ENCODE measurements at regions not wholly inside any gene's neighbourhood (a gene's known extent, or its start where the extent isn't known, plus 50 kb on each side); places are given as distances from the start of the nearest gene placed in this dataset.

GRCh38 chr5:124131466-124131865 lies 615.0 kb downstream of the ZNF608 start:
- H2AFZ ChIP-seq (ENCODE audit: low read length) = no peak overlapping the region
- no peaks in the 10 kb centered on the region for H3K27me3 ChIP-seq (ENCODE audit: control insufficient read depth in 1 of 2, insufficient read depth in 2 of 2, low read length in 2 of 2)
- WGBS (ENCODE audit: low lambda C conversion rate) = 61% methylated on average over 2 of the region's 2 CpGs
- POLR2A ChIA-PET = no interaction called here
- in situ Hi-C loops (cut with HindIII; ENCODE audit: extremely low pct_ligation_motif_present, low pct_unique_long_range_greater_than_20kb) = no loop called here
- no TSS peak for BruUV-seq (replicated peaks)
- intact Hi-C loops (cut with micrococcal nuclease; ENCODE audit: unreplicated experiment) = no loop called here
- ATAC-seq = no peak
- H3K4me3 ChIP-seq (replicated peaks in 1 of 3; ENCODE audit: insufficient read depth in 1 of 3, low read depth in 2 of 3, low read length in 3 of 3) = no peak overlapping the region
- H3K4me1 ChIP-seq (ENCODE audit: insufficient read depth, low read length) = no peaks in the 10 kb centered on the region
- CTCF ChIA-PET (ENCODE audit: low intra/inter-chr PET ratio, low total read pairs) = no interaction called here
- TF ChIP-seq CCAR2 (optimal IDR thresholded peaks at IDR 0.05; ENCODE audit: low read depth, low read length) (no peak), BCL6 (CRISPR knock-in tag; IDR thresholded peaks at IDR 0.05) (no peak)
- no peak overlapping the region for H3K4me2 ChIP-seq (ENCODE audit: low read depth, low read length)
- H3K36me3 ChIP-seq (replicated peaks in 1 of 2; ENCODE audit: control insufficient read depth in 1 of 2, insufficient read depth in 2 of 2, low read length in 2 of 2) = no peaks in the 10 kb centered on the region
- no peaks in the 10 kb centered on the region for H3K79me2 ChIP-seq (ENCODE audit: insufficient read depth, low read length)
- no peaks in the 10 kb centered on the region for H4K20me1 ChIP-seq (ENCODE audit: insufficient read depth, low read length)
- no peaks in the 10 kb centered on the region for H3K9me3 ChIP-seq (ENCODE audit: low read length)
- no peak overlapping the region for H3K27ac ChIP-seq (ENCODE audit: extremely low read length, insufficient read depth, low read length)
- no peak overlapping the region for H3K9ac ChIP-seq (ENCODE audit: insufficient read depth, low read depth, low read length)
- DNase-seq (ENCODE audit: low spot score) = no peak
- no peak for FAIRE-seq

DNA sequence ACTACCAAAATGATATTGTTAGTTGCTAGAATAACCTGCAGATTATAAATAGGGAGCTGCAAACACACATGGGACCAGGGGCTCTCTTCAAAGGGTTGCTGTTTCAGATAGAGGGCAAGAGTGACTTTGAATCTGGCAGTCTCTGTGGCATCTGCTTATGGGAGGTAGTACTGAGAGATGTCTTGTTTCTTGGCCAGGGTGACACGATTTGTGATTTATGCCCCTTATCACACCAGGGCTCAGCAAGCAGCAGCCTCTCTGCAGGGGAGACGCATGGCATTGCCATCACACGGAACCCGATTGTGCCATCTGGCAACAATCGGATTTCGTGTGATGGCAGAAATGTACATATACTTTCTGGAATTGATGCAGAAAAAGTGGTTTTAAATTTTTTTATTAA lies 615.6 kb downstream of the ZNF608 start:
- no TSS peak for BruUV-seq (replicated peaks)
- CTCF ChIA-PET (ENCODE audit: low intra/inter-chr PET ratio, low total read pairs) = no interaction called here
- FAIRE-seq = no peak
- TF ChIP-seq ZMAT5 (CRISPR knock-in tag; IDR thresholded peaks at IDR 0.05; ENCODE audit: borderline replicate concordance, low read depth) = no peak
- TF ChIP-seq ZNF510 (CRISPR knock-in tag; IDR thresholded peaks at IDR 0.05; ENCODE audit: low read depth) = no peak
- TF ChIP-seq ZNF746 (CRISPR knock-in tag; IDR thresholded peaks at IDR 0.05) = no peak
- no peak for TF ChIP-seq ZFP36L2 (CRISPR knock-in tag; IDR thresholded peaks at IDR 0.05)
- TF ChIP-seq PHB2 (IDR thresholded peaks at IDR 0.05; ENCODE audit: partially characterized antibody) = no peak
- TF ChIP-seq GLI4 (CRISPR knock-in tag; IDR thresholded peaks at IDR 0.05; ENCODE audit: borderline replicate concordance) = no peak
- TF ChIP-seq, protein P1, sequence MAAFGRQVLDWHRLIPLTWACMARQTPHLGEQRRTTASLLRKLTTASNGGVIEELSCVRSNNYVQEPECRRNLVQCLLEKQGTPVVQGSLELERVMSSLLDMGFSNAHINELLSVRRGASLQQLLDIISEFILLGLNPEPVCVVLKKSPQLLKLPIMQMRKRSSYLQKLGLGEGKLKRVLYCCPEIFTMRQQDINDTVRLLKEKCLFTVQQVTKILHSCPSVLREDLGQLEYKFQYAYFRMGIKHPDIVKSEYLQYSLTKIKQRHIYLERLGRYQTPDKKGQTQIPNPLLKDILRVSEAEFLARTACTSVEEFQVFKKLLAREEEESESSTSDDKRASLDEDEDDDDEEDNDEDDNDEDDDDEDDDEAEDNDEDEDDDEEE (CRISPR knock-in tag; IDR thresholded peaks at IDR 0.05) = no peak
- no peak for TF ChIP-seq ZNF766 (CRISPR knock-in tag; IDR thresholded peaks at IDR 0.05; ENCODE audit: borderline replicate concordance)
- TF ChIP-seq, protein P2, sequence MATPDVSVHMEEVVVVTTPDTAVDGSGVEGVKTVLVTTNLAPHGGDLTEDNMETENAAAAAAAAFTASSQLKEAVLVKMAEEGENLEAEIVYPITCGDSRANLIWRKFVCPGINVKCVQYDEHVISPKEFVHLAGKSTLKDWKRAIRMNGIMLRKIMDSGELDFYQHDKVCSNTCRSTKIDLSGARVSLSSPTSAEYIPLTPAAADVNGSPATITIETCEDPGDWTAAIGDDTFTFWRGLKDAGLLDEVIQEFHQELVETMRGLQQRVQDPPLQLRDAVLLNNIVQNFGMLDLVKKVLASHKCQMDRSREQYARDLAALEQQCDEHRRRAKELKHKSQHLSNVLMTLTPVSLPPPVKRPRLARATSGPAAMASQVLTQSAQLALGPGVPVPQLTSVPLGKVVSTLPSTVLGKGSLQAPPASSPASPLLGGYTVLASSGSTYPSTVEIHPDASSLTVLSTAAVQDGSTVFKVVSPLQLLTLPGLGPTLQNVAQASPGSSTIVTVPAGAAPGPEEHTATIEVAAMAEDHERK (CRISPR knock-in tag; IDR thresholded peaks at IDR 0.05; ENCODE audit: low read depth) = no peak
- TF ChIP-seq, protein P3, sequence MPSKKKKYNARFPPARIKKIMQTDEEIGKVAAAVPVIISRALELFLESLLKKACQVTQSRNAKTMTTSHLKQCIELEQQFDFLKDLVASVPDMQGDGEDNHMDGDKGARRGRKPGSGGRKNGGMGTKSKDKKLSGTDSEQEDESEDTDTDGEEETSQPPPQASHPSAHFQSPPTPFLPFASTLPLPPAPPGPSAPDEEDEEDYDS (CRISPR knock-in tag; IDR thresholded peaks at IDR 0.05) = no peak
- no peak for TF ChIP-seq TERF1 (CRISPR knock-in tag; IDR thresholded peaks at IDR 0.05)
- TF ChIP-seq, protein P4, sequence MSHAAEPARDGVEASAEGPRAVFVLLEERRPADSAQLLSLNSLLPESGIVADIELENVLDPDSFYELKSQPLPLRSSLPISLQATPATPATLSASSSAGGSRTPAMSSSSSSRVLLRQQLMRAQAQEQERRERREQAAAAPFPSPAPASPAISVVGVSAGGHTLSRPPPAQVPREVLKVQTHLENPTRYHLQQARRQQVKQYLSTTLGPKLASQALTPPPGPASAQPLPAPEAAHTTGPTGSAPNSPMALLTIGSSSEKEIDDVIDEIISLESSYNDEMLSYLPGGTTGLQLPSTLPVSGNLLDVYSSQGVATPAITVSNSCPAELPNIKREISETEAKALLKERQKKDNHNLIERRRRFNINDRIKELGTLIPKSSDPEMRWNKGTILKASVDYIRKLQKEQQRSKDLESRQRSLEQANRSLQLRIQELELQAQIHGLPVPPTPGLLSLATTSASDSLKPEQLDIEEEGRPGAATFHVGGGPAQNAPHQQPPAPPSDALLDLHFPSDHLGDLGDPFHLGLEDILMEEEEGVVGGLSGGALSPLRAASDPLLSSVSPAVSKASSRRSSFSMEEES (CRISPR knock-in tag; IDR thresholded peaks at IDR 0.05) = no peak

More for the DNA sequence above, 615.6 kb downstream of the ZNF608 start:
- intact Hi-C loops (cut with micrococcal nuclease; ENCODE audit: unreplicated experiment) = no loop called here
- WGBS (ENCODE audit: low lambda C conversion rate) = 54% methylated on average over 6 of the region's 6 CpGs
- Histone ChIP-seq H3K4me3 (replicated peaks in 1 of 3; ENCODE audit: insufficient read depth in 1 of 3, low read depth in 2 of 3, low read length in 3 of 3) (no peak overlapping the region), H4K20me1 (ENCODE audit: insufficient read depth, low read length) (no peaks in the 10 kb centered on the region), H3K27me3 (ENCODE audit: control insufficient read depth in 1 of 2, insufficient read depth in 2 of 2, low read length in 2 of 2) (no peaks in the 10 kb centered on the region), H3K27ac (ENCODE audit: extremely low read length, insufficient read depth, low read length) (no peak overlapping the region), H3K9me3 (ENCODE audit: low read length) (no peaks in the 10 kb centered on the region), H3K4me2 (ENCODE audit: low read depth, low read length) (no peak overlapping the region), H3K36me3 (replicated peaks in 1 of 2; ENCODE audit: control insufficient read depth in 1 of 2, insufficient read depth in 2 of 2, low read length in 2 of 2) (no peaks in the 10 kb centered on the region), H2AFZ (ENCODE audit: low read length) (no peak overlapping the region), H3K4me1 (ENCODE audit: insufficient read depth, low read length) (no peaks in the 10 kb centered on the region), H3K9ac (ENCODE audit: insufficient read depth, low read depth, low read length) (no peak overlapping the region), H3K79me2 (ENCODE audit: insufficient read depth, low read length) (no peaks in the 10 kb centered on the region)
- POLR2A ChIA-PET = no interaction called here
- ATAC-seq (no peak), DNase-seq (ENCODE audit: low spot score) (no peak)
- in situ Hi-C loops (cut with HindIII; ENCODE audit: extremely low pct_ligation_motif_present, low pct_unique_long_range_greater_than_20kb) = no loop called here
